ENCODE measurements at regions not wholly inside any gene's neighbourhood (a gene's known extent, or its start where the extent isn't known, plus 50 kb on each side); places are given as distances from the start of the nearest gene placed in this dataset.

GRCh38 chr5:2860101-2860500 lies 108.6 kb upstream of the IRX2 start:
- Histone ChIP-seq H3K9me3 (no peaks in the 10 kb centered on the region), H3K4me3 (no peak overlapping the region), H3K27me3 (no peaks in the 10 kb centered on the region), H3K36me3 (no peaks in the 10 kb centered on the region)
- DNase-seq = no peak

- no peak for DNase-seq
- Histone ChIP-seq H3K4me3 (no peak overlapping the region), H3K27me3 (no peaks in the 10 kb centered on the region), H3K9me3 (0 out of 2 replicates have a peak, but pooled peaks cover 2% of the 10 kb centered on the region), H3K36me3 (no peaks in the 10 kb centered on the region)
These were observed 106.4 kb upstream of the IRX2 start for GRCh38 chr5:2857837-2858236.

DNA sequence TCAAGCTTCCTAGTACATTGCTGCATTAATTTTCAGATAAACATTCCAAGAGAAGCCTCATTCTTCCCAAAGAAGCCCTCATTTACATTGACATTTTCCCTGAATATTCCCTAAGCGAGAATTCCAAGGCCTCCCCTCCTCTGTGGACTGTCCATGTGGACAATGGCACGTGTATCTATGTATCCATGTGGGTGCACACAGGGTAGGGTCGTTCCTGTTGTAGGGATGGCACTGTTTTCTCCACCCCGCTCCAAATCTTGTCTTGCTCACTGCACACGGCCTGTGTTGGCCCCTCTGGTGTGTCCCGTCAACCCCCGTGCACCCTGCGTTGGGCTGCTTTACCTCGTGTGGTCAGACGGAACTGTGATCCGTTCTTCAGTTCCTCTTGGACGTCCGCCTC lies 104.7 kb upstream of the IRX2 start:
- peaks cover 3% of the 10 kb centered on the region; the same call in 1 of the 2 replicates for H3K27me3 ChIP-seq

DNA sequence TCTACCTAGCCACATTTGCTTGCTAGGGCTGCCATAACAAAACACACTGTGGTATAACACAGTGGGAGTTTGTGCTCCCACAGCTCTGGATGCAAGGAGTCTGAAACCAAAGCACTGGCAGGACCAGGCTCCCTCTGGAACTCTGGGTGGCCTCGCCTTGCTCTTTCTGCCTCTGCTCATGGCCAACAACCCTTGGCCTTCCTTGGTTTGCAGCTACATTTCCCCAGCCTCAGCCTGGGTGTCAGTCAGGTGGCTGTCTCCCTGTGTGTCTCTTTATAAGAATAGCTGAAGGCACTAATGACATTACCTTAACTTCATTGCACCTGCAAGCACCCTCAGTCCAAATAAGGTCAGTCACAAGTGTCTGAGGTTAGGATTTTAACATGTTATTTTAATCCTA lies 101.0 kb upstream of the IRX2 start:
- no peak for DNase-seq
- H3K36me3 ChIP-seq = no peaks in the 10 kb centered on the region
- peaks cover 17% of the 10 kb centered on the region for H3K27me3 ChIP-seq
- no peak overlapping the region for H3K4me3 ChIP-seq
- 0 out of 2 replicates have a peak, but pooled peaks cover 2% of the 10 kb centered on the region for H3K9me3 ChIP-seq

More for the DNA sequence above, 104.7 kb upstream of the IRX2 start:
- 0 out of 2 replicates have a peak, but pooled peaks cover 2% of the 10 kb centered on the region for H3K9me3 ChIP-seq
- H3K36me3 ChIP-seq = no peaks in the 10 kb centered on the region
- no peak overlapping the region for H3K4me3 ChIP-seq
- DNase-seq = no peak

- no peak for DNase-seq
- H3K4me3 ChIP-seq = no peak overlapping the region
- no peaks in the 10 kb centered on the region for H3K36me3 ChIP-seq
- 0 out of 2 replicates have a peak, but pooled peaks cover 2% of the 10 kb centered on the region for H3K9me3 ChIP-seq
- H3K27me3 ChIP-seq = peaks cover 20% of the 10 kb centered on the region
These were observed 100.4 kb upstream of the IRX2 start for GRCh38 chr5:2851895-2852294.

DNA sequence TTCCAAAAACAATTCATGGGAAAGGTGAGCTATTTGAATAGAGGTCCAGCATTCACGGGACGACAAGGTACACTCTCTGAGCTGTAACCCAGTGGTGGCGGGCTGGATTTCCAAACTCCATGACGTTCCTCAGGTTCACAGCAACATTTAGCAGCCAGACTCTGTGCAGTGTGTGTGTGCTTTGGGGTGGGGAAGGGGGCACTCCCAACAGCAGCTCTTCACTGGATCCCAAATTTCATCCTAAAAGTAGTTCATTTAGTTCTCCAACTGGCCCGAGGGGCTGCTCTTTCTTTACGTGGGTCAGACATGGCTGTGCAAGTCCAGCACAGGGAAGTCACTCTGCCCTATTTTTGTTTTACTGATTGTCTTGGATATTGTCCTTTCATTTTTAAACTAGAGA lies 98.0 kb upstream of the IRX2 start:
- Histone ChIP-seq H3K9me3 (0 out of 2 replicates have a peak, but pooled peaks cover 1% of the 10 kb centered on the region), H3K4me3 (no peak overlapping the region), H3K36me3 (no peaks in the 10 kb centered on the region), H3K27me3 (peaks cover 20% of the 10 kb centered on the region)
- DNase-seq = no peak

GRCh38 chr5:2848619-2849018 lies 97.1 kb upstream of the IRX2 start:
- H3K9me3 ChIP-seq = no peaks in the 10 kb centered on the region
- peaks cover 20% of the 10 kb centered on the region for H3K27me3 ChIP-seq
- H3K4me3 ChIP-seq = no peak overlapping the region
- no peaks in the 10 kb centered on the region for H3K36me3 ChIP-seq
- DNase-seq = no peak

- H3K4me3 ChIP-seq = no peak overlapping the region
- peaks cover 20% of the 10 kb centered on the region for H3K27me3 ChIP-seq
- H3K9me3 ChIP-seq = no peaks in the 10 kb centered on the region
- no peaks in the 10 kb centered on the region for H3K36me3 ChIP-seq
- DNase-seq = no peak
These were observed 96.1 kb upstream of the IRX2 start for GRCh38 chr5:2847608-2848007.

- DNase-seq = no peak
- no peaks in the 10 kb centered on the region for H3K36me3 ChIP-seq
- H3K9me3 ChIP-seq = no peaks in the 10 kb centered on the region
- no peak overlapping the region for H3K4me3 ChIP-seq
- H3K27me3 ChIP-seq = no peaks in the 10 kb centered on the region
These were observed 89.7 kb upstream of the IRX2 start for GRCh38 chr5:2841208-2841607.

DNA sequence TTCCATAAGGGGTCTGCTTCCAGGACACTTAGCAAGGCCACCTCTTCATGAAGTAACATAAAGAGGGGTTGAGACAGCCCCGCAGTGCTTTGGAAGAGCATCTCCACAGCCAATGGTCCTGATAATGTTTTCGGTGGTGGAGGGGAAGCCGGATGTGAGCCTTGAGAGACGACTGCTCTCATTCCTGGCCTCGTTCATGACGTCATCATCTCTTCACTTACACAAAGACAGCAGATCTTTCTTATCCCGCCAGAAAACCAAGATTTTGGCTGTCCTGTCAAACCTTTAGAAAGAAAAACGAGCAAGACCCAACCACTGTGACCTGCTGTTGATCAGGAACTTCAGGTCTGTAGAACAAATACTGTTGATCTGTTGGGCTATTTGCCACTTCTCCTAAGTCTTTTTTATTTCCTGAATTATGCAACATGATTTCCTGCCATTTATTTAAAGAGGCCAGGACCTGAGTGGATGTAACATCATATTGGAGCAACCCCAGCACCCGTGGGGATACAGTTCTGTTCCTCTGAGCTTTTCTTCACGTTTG lies 89.0 kb upstream of the IRX2 start:
- H3K36me3 ChIP-seq = no peaks in the 10 kb centered on the region
- no peaks in the 10 kb centered on the region for H3K9me3 ChIP-seq
- H3K27me3 ChIP-seq = no peaks in the 10 kb centered on the region
- no peak for DNase-seq
- no peak overlapping the region for H3K4me3 ChIP-seq

DNA sequence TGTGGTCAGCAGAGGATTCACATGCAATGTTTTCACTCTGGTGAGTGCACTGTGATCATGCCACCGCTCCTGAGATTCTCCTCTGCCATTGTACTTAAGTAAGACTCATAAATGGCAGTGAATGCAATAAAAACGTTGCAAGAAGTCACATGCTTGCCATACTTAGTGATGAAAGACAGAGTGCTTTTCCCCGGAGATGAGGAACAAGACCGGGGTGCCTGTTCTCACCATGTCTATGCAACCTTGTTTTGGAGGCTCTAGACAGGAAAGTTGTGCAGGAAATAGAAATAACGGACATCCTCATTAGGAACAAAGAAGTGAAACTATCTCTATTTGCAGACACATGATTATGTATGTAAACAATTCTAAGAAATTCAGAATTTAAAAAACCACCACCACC lies 84.7 kb upstream of the IRX2 start:
- Histone ChIP-seq H3K9me3 (no peaks in the 10 kb centered on the region), H3K36me3 (no peaks in the 10 kb centered on the region), H3K27me3 (peaks cover 11% of the 10 kb centered on the region), H3K4me3 (no peak overlapping the region)
- DNase-seq = no peak

- H3K27me3 ChIP-seq = peaks cover 11% of the 10 kb centered on the region
- no peak for DNase-seq
- no peak overlapping the region for H3K4me3 ChIP-seq
- no peaks in the 10 kb centered on the region for H3K9me3 ChIP-seq
- no peaks in the 10 kb centered on the region for H3K36me3 ChIP-seq
These were observed 82.1 kb upstream of the IRX2 start for GRCh38 chr5:2833556-2833955.

DNA sequence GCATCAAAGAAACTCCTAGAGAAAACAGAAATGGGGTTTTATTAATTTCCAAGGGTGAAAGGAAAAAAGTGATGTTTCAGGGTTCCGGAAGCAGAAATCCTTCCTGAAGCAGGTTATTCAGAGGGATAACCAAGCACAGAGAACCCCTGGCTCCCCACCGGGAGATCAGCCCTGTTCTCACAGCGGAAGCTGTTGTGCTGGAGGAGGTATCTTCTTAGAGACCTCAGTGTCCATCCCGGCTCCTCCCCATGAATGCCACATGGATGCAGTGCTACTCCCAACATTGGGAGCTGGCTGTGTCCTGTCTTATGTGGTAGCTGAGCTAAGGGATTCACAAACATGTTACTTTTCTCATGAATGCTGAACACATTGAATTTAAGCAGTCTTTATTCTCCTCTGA lies 80.9 kb upstream of the IRX2 start:
- no peak for DNase-seq
- no peaks in the 10 kb centered on the region for H3K36me3 ChIP-seq
- H3K9me3 ChIP-seq = no peaks in the 10 kb centered on the region
- no peak overlapping the region for H3K4me3 ChIP-seq
- peaks cover 11% of the 10 kb centered on the region for H3K27me3 ChIP-seq

- Histone ChIP-seq H3K36me3 (no peaks in the 10 kb centered on the region), H3K27me3 (peaks cover 11% of the 10 kb centered on the region), H3K9me3 (no peaks in the 10 kb centered on the region; the same call in 1 of the 2 replicates), H3K4me3 (no peak overlapping the region)
- no peak for DNase-seq
These were observed 77.8 kb upstream of the IRX2 start for GRCh38 chr5:2829239-2829638.

- Histone ChIP-seq H3K4me3 (no peak overlapping the region), H3K27me3 (0 out of 2 replicates have a peak, but pooled peaks cover 3% of the 10 kb centered on the region), H3K9me3 (no peaks in the 10 kb centered on the region), H3K36me3 (no peaks in the 10 kb centered on the region)
- DNase-seq = no peak
These were observed 67.5 kb upstream of the IRX2 start for GRCh38 chr5:2818936-2819335.

DNA sequence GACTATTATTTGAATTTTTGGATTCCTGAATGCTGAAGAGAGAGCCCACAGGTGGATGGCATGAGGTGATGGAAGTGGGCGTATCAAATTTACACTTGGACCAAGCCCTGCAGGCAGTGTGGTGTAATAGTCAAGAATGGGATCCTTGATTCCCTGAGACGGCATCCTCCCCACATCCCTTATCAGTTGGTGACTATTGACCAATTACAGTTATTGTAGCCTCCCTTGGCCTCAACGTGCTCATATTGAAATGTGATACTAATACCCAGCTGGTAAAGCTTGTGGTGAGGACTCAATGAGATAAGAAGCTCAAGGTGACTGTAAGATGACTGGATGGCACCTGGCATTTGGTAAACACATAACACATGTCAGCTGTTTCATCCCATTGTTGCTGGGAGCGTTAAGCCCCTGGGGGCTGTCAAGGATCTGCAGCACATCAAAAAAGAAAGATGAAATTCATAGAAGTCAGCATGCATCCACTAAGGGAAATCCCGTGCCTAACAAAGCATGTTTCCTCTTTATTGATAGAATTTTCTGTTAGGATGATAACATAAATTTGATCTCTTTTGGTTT lies 65.6 kb upstream of the IRX2 start:
- Histone ChIP-seq H3K9me3 (no peaks in the 10 kb centered on the region), H3K4me3 (no peak overlapping the region), H3K36me3 (no peaks in the 10 kb centered on the region), H3K27me3 (0 out of 2 replicates have a peak, but pooled peaks cover 3% of the 10 kb centered on the region)
- DNase-seq = no peak

DNA sequence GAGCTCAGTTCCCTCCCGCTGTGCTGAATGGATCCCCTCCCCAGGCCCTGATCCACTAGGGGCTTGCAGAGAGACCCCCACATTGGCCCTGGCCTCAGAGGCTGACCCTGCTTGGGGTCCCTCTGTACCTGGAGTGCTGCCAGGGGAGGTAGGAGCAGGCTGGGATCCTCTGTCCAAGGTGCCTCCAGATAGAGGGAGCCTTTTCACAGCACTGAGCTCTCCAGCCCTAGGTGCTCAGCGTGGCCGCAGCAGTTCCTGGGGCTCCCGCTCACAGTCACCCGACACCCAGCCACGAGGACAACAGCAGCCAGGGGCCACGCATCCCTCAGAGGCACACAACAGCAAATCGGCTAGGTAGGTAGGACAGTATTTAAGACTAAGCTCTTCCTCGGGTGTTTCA lies 62.2 kb upstream of the IRX2 start:
- no peaks in the 10 kb centered on the region for H3K36me3 ChIP-seq
- no peak for DNase-seq
- H3K27me3 ChIP-seq = peaks cover 9% of the 10 kb centered on the region
- no peaks in the 10 kb centered on the region for H3K9me3 ChIP-seq
- H3K4me3 ChIP-seq = no peak overlapping the region

- no peak overlapping the region for H3K4me3 ChIP-seq
- DNase-seq = no peak
- H3K27me3 ChIP-seq = peaks cover 12% of the 10 kb centered on the region
- no peaks in the 10 kb centered on the region for H3K36me3 ChIP-seq
- H3K9me3 ChIP-seq = no peaks in the 10 kb centered on the region
These were observed 59.2 kb upstream of the IRX2 start for GRCh38 chr5:2810644-2811043.

All from MG63 (cell line).